ENCODE measurements at regions not wholly inside any gene's neighbourhood (a gene's known extent, or its start where the extent isn't known, plus 50 kb on each side); places are given as distances from the start of the nearest gene placed in this dataset.

DNA sequence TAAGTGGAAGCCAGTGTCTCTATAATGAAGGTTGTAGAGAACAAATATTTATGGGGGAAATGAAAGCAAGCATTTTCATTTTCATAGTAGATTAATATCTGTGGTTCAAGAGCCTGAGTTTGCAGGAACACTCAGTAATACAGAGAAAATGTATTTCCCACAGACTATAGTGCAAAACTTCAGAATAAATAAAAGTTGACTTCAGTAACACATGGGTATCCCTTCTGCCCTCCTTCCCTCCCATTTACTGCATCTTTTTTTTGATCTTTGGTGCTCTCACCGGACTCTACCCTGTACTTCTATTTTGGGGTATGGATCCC is 75.3 kb upstream of the AMN1 start:
- Mint-ChIP-seq H3K27ac (ENCODE audit: unreplicated experiment) (no peak overlapping the region), H3K4me1 (ENCODE audit: unreplicated experiment) (peaks cover 27% of the 10 kb centered on the region), H3K36me3 (ENCODE audit: low read depth, unreplicated experiment) (no peaks in the 10 kb centered on the region), H3K27me3 (ENCODE audit: unreplicated experiment) (peaks cover 7% of the 10 kb centered on the region), H3K4me3 (ENCODE audit: unreplicated experiment) (no peak overlapping the region), H3K9me3 (ENCODE audit: unreplicated experiment) (no peaks in the 10 kb centered on the region)
- TF ChIP-seq, protein P1, sequence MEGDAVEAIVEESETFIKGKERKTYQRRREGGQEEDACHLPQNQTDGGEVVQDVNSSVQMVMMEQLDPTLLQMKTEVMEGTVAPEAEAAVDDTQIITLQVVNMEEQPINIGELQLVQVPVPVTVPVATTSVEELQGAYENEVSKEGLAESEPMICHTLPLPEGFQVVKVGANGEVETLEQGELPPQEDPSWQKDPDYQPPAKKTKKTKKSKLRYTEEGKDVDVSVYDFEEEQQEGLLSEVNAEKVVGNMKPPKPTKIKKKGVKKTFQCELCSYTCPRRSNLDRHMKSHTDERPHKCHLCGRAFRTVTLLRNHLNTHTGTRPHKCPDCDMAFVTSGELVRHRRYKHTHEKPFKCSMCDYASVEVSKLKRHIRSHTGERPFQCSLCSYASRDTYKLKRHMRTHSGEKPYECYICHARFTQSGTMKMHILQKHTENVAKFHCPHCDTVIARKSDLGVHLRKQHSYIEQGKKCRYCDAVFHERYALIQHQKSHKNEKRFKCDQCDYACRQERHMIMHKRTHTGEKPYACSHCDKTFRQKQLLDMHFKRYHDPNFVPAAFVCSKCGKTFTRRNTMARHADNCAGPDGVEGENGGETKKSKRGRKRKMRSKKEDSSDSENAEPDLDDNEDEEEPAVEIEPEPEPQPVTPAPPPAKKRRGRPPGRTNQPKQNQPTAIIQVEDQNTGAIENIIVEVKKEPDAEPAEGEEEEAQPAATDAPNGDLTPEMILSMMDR (IDR thresholded peaks at IDR 0.05; ENCODE audit: unreplicated experiment), result no peak
- DNase-seq (ENCODE audit: low spot score), result no peak

DNA sequence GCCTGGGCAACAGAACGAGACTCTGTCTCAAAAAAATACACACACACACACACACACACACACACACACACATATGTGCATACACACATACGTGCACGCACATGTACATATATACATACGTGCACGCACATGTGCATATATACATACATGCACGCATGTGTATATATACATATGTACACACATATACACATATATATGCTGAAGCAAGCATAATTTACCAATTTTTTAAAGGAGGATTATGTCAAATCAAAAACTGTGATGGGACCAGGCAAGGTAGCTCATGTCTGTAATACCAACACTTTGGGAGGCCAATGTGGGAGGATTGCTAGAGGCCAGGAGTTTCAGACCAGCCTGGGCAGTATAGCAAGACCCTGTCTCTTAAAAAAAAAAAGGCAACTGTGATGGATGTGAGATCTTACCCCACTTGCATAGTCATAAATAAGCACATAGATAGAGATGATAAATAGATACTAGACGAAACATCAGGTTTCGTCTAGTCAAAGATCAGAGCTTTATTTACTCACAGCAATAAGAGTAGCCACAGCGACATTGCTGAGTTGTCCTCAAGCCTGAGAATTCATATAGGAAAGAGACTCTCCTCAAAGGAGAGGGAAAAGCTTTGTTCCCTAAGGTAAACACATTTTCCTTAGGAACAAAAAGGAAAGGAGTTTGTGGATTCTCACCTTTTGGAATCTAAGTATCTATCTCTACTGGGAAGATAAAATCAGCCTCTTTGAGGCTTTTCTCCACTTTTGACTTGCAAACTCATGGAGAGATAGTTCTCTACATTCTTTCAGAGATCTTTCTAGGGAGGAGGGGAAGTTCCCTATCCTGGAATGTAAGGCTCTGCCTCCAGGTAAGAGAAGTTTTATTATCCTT is 74.7 kb upstream of the AMN1 start:
- Mint-ChIP-seq H3K36me3 (ENCODE audit: low read depth, unreplicated experiment) (no peaks in the 10 kb centered on the region), H3K4me3 (ENCODE audit: unreplicated experiment) (no peak overlapping the region), H3K27ac (ENCODE audit: unreplicated experiment) (no peak overlapping the region), H3K4me1 (ENCODE audit: unreplicated experiment) (peaks cover 24% of the 10 kb centered on the region), H3K9me3 (ENCODE audit: unreplicated experiment) (no peaks in the 10 kb centered on the region), H3K27me3 (ENCODE audit: unreplicated experiment) (peaks cover 7% of the 10 kb centered on the region)
- no peak for DNase-seq (ENCODE audit: low spot score)
- TF ChIP-seq, protein P1 (IDR thresholded peaks at IDR 0.05; ENCODE audit: unreplicated experiment), result no peak

DNA sequence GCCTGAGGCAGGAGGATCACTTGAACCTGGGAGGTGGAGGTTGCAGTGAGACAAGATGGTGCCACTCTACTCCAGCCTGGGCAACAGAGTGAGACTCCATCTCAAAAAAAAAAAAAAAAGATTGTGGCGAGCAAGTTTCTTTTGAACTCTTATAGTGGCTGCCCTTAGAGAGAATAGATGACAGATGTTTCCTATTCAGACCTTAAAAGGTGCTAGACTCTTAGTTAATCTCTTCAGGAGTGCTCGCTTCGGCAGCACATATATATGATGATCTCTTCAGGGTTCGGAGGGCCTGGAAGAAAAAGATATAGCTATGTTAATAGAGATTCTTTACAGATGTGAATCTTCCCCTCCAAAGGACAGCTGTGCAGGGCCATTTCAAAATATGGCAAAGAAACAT is 73.1 kb upstream of the AMN1 start:
- peaks cover 4% of the 10 kb centered on the region for H3K27me3 Mint-ChIP-seq (ENCODE audit: unreplicated experiment)
- TF ChIP-seq, protein P1 (IDR thresholded peaks at IDR 0.05; ENCODE audit: unreplicated experiment), result no peak
- H3K4me1 Mint-ChIP-seq (ENCODE audit: unreplicated experiment), result peaks cover 8% of the 10 kb centered on the region
- no peaks in the 10 kb centered on the region for H3K36me3 Mint-ChIP-seq (ENCODE audit: low read depth, unreplicated experiment)
- no peak for DNase-seq (ENCODE audit: low spot score)
- H3K9me3 Mint-ChIP-seq (ENCODE audit: unreplicated experiment), result no peaks in the 10 kb centered on the region
- no peak overlapping the region for H3K27ac Mint-ChIP-seq (ENCODE audit: unreplicated experiment)
- no peak overlapping the region for H3K4me3 Mint-ChIP-seq (ENCODE audit: unreplicated experiment)

DNA sequence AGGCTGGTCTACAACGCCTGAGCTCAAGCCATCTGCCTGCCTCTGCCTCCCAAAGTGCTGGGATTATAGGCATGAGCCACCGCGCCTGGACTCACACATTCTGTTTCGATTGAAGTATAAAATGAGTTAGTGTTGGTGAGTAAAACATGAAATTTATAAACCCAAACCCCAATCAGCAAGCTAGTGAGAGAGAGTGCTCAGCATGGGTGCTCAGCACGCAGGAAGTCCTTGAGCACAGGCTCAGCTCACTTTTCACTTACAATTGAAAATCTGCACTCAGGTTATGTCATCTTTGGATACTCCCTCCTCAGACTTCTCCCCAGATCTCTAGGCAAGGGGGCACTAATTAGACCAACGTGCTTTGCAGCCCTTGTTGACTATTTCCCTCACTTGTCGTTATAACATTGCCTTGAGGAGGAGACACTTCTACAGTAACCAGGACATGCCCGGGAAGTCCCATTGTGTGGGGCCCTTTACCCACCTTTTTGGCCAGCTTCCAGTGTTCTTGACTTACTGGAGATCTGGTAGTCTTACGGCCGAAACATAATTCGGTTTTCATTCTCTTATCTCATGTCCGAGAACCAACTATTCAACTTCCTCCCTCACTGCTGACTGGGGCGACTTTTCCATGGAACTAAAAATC is 68.5 kb upstream of the AMN1 start:
- Mint-ChIP-seq H3K4me1 (ENCODE audit: unreplicated experiment) (peaks cover 5% of the 10 kb centered on the region), H3K36me3 (ENCODE audit: low read depth, unreplicated experiment) (no peaks in the 10 kb centered on the region), H3K27ac (ENCODE audit: unreplicated experiment) (no peak overlapping the region), H3K4me3 (ENCODE audit: unreplicated experiment) (no peak overlapping the region), H3K27me3 (ENCODE audit: unreplicated experiment) (peaks cover 2% of the 10 kb centered on the region), H3K9me3 (ENCODE audit: unreplicated experiment) (no peaks in the 10 kb centered on the region)
- TF ChIP-seq, protein P1 (IDR thresholded peaks at IDR 0.05; ENCODE audit: unreplicated experiment), result no peak
- no peak for DNase-seq (ENCODE audit: low spot score)

Data from endothelial cell (in vitro differentiated cells).